ENCODE measurements at regions not wholly inside any gene's neighbourhood (a gene's known extent, or its start where the extent isn't known, plus 50 kb on each side); places are given as distances from the start of the nearest gene placed in this dataset.

GRCh38 chr5:29930316-29930715 is 1263.2 kb upstream of the CDH6 start:
- no peaks in the 10 kb centered on the region for H3K4me1 Mint-ChIP-seq (ENCODE audit: low read depth)
- H3K36me3 Mint-ChIP-seq (ENCODE audit: low read depth) = no peaks in the 10 kb centered on the region
- peaks cover 2% of the 10 kb centered on the region for H3K27me3 Mint-ChIP-seq (ENCODE audit: low read depth)
- H3K4me3 Mint-ChIP-seq (ENCODE audit: unreplicated experiment) = no peak overlapping the region
- no peak for DNase-seq (ENCODE audit: low spot score)
- TF ChIP-seq CTCF (IDR thresholded peaks at IDR 0.05) = peak; percentile 23
- no peaks in the 10 kb centered on the region for H3K9me3 Mint-ChIP-seq (ENCODE audit: low read depth)
- H3K27ac Mint-ChIP-seq (ENCODE audit: unreplicated experiment) = no peak overlapping the region

- no peak for TF ChIP-seq CTCF (IDR thresholded peaks at IDR 0.05)
- Mint-ChIP-seq H3K27me3 (ENCODE audit: low read depth) (peaks cover 8% of the 10 kb centered on the region), H3K4me1 (ENCODE audit: low read depth) (no peaks in the 10 kb centered on the region), H3K4me3 (ENCODE audit: unreplicated experiment) (no peak overlapping the region), H3K27ac (ENCODE audit: unreplicated experiment) (no peak overlapping the region), H3K9me3 (ENCODE audit: low read depth) (no peaks in the 10 kb centered on the region), H3K36me3 (ENCODE audit: low read depth) (no peaks in the 10 kb centered on the region)
- DNase-seq (ENCODE audit: low spot score) = no peak
These were observed 1269.4 kb upstream of the CDH6 start for GRCh38 chr5:29924107-29924506.

- Mint-ChIP-seq H3K36me3 (ENCODE audit: low read depth) (no peaks in the 10 kb centered on the region), H3K4me3 (ENCODE audit: unreplicated experiment) (no peak overlapping the region), H3K4me1 (ENCODE audit: low read depth) (no peaks in the 10 kb centered on the region), H3K9me3 (ENCODE audit: low read depth) (peaks cover 11% of the 10 kb centered on the region), H3K27ac (ENCODE audit: unreplicated experiment) (no peak overlapping the region), H3K27me3 (ENCODE audit: low read depth) (peaks cover 2% of the 10 kb centered on the region)
- no peak for DNase-seq (ENCODE audit: low spot score)
- TF ChIP-seq CTCF (IDR thresholded peaks at IDR 0.05) = no peak
These were observed 1287.7 kb upstream of the CDH6 start for GRCh38 chr5:29905626-29906353.

- Mint-ChIP-seq H3K4me3 (ENCODE audit: unreplicated experiment) (no peak overlapping the region), H3K9me3 (ENCODE audit: low read depth) (no peaks in the 10 kb centered on the region), H3K36me3 (ENCODE audit: low read depth) (no peaks in the 10 kb centered on the region), H3K27me3 (ENCODE audit: low read depth) (peaks cover 4% of the 10 kb centered on the region), H3K4me1 (ENCODE audit: low read depth) (no peaks in the 10 kb centered on the region), H3K27ac (ENCODE audit: unreplicated experiment) (no peak overlapping the region)
- TF ChIP-seq CTCF (IDR thresholded peaks at IDR 0.05) = no peak
- no peak for DNase-seq (ENCODE audit: low spot score)
These were observed 1290.6 kb upstream of the CDH6 start for GRCh38 chr5:29902859-29903258.

GRCh38 chr5:29899583-29899982 is 1293.9 kb upstream of the CDH6 start:
- DNase-seq (ENCODE audit: low spot score) = no peak
- TF ChIP-seq CTCF (IDR thresholded peaks at IDR 0.05) = no peak
- no peaks in the 10 kb centered on the region for H3K4me1 Mint-ChIP-seq (ENCODE audit: low read depth)
- peaks cover 13% of the 10 kb centered on the region for H3K27me3 Mint-ChIP-seq (ENCODE audit: low read depth)
- no peaks in the 10 kb centered on the region for H3K36me3 Mint-ChIP-seq (ENCODE audit: low read depth)
- H3K4me3 Mint-ChIP-seq (ENCODE audit: unreplicated experiment) = no peak overlapping the region
- H3K9me3 Mint-ChIP-seq (ENCODE audit: low read depth) = no peaks in the 10 kb centered on the region
- H3K27ac Mint-ChIP-seq (ENCODE audit: unreplicated experiment) = no peak overlapping the region
